ENCODE measurements at regions not wholly inside any gene's neighbourhood (a gene's known extent, or its start where the extent isn't known, plus 50 kb on each side); places are given as distances from the start of the nearest gene placed in this dataset.
"Not testable (repeated sequence)": the region's sequence is repeated elsewhere in the genome, so short reads cannot be mapped to it uniquely, and the experiment has no call there.

- Histone ChIP-seq H3K27me3 (ENCODE audit: control insufficient read depth, insufficient read depth, low read length) (no peaks in the 10 kb centered on the region), H3K27ac (ENCODE audit: low read length) (no peak overlapping the region), H3K4me3 (ENCODE audit: low read length) (no peak overlapping the region), H3K9me3 (ENCODE audit: control insufficient read depth, insufficient read depth, low read length) (peaks cover 3% of the 10 kb centered on the region), H3K4me1 (ENCODE audit: control insufficient read depth, insufficient read depth, low read length) (no peaks in the 10 kb centered on the region), H3K36me3 (ENCODE audit: control insufficient read depth, insufficient read depth, low read length) (no peaks in the 10 kb centered on the region)
- DNase-seq = no peak
- no peak overlapping the region for H3K27ac Mint-ChIP-seq
- H3K4me3 Mint-ChIP-seq = no peak overlapping the region
- H3K36me3 Mint-ChIP-seq = peaks cover 20% of the 10 kb centered on the region
- intact Hi-C loops (cut with micrococcal nuclease) = no loop called here
- peaks cover 34 to 53% of the 10 kb centered on the region in 2 donors for H3K27me3 Mint-ChIP-seq (ENCODE audit: low read depth in 2 of 2)
- ATAC-seq = no peak
- peaks cover 0 to 4% of the 10 kb centered on the region in 2 donors for H3K9me3 Mint-ChIP-seq
- TF ChIP-seq, protein P1, sequence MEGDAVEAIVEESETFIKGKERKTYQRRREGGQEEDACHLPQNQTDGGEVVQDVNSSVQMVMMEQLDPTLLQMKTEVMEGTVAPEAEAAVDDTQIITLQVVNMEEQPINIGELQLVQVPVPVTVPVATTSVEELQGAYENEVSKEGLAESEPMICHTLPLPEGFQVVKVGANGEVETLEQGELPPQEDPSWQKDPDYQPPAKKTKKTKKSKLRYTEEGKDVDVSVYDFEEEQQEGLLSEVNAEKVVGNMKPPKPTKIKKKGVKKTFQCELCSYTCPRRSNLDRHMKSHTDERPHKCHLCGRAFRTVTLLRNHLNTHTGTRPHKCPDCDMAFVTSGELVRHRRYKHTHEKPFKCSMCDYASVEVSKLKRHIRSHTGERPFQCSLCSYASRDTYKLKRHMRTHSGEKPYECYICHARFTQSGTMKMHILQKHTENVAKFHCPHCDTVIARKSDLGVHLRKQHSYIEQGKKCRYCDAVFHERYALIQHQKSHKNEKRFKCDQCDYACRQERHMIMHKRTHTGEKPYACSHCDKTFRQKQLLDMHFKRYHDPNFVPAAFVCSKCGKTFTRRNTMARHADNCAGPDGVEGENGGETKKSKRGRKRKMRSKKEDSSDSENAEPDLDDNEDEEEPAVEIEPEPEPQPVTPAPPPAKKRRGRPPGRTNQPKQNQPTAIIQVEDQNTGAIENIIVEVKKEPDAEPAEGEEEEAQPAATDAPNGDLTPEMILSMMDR (IDR thresholded peaks at IDR 0.05) = no peak
- peaks cover 8 to 9% of the 10 kb centered on the region in 2 donors for H3K4me1 Mint-ChIP-seq
Observed at GRCh38 chr21:35437941-35438340, 388.8 kb upstream of the RUNX1 start.

GRCh38 chr21:35436899-35437298 is 387.8 kb upstream of the RUNX1 start:
- Mint-ChIP-seq H3K36me3 (peaks cover 25% of the 10 kb centered on the region), H3K27ac (no peak overlapping the region), H3K4me3 (no peak overlapping the region), H3K27me3 (ENCODE audit: low read depth in 2 of 2) (peaks cover 33 to 62% of the 10 kb centered on the region in 2 donors), H3K4me1 (peaks cover 8 to 9% of the 10 kb centered on the region in 2 donors), H3K9me3 (peaks cover 2 to 5% of the 10 kb centered on the region in 2 donors)
- Histone ChIP-seq H3K4me1 (ENCODE audit: control insufficient read depth, insufficient read depth, low read length) (no peaks in the 10 kb centered on the region), H3K9me3 (ENCODE audit: control insufficient read depth, insufficient read depth, low read length) (peaks cover 8% of the 10 kb centered on the region), H3K36me3 (ENCODE audit: control insufficient read depth, insufficient read depth, low read length) (no peaks in the 10 kb centered on the region), H3K27ac (ENCODE audit: low read length) (no peak overlapping the region), H3K4me3 (ENCODE audit: low read length) (no peak overlapping the region), H3K27me3 (ENCODE audit: control insufficient read depth, insufficient read depth, low read length) (no peaks in the 10 kb centered on the region)
- intact Hi-C loops (cut with micrococcal nuclease) = no loop called here
- 80% methylated on average over 1 of the region's 1 CpG for WGBS (ENCODE audit: insufficient coverage)
- no peak for DNase-seq
- no peak for ATAC-seq
- TF ChIP-seq, protein P1 (IDR thresholded peaks at IDR 0.05) = no peak

DNA sequence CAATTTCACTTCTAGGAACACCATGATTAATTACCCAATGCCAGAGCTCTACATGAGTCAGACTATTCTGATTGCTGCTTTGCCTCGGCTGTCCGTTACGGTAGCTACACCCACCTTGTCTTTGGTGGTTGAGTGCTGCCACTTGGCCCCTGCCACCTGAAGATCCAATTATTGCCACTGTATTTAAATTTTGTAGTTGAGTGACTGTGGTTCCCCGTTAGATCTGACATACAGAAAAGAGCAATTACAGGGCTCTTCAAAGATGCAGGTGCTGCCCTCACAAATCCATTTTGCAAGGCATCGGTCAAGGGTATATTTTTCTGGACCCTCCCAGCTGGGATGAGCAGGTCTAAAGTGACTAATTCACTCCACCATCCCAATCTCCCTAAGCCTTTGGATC is 383.5 kb upstream of the RUNX1 start:
- H3K27ac ChIP-seq (ENCODE audit: low read length); ATAC-seq; H3K27ac Mint-ChIP-seq; H3K36me3 ChIP-seq (ENCODE audit: control insufficient read depth, insufficient read depth, low read length); intact Hi-C loops (cut with micrococcal nuclease); H3K4me3 Mint-ChIP-seq; H3K9me3 Mint-ChIP-seq; H3K4me1 ChIP-seq (ENCODE audit: control insufficient read depth, insufficient read depth, low read length); H3K9me3 ChIP-seq (ENCODE audit: control insufficient read depth, insufficient read depth, low read length); DNase-seq; H3K4me3 ChIP-seq (ENCODE audit: low read length): not testable (repeated sequence)
- 83% methylated on average over 5 of the region's 5 CpGs for WGBS (ENCODE audit: insufficient coverage)
- Mint-ChIP-seq H3K27me3 (ENCODE audit: low read depth in 2 of 2) (peaks cover 48 to 88% of the 10 kb centered on the region in 2 donors), H3K36me3 (peaks cover 25% of the 10 kb centered on the region), H3K4me1 (peaks cover 7 to 10% of the 10 kb centered on the region in 2 donors)
- H3K27me3 ChIP-seq (ENCODE audit: control insufficient read depth, insufficient read depth, low read length) = peaks cover 13% of the 10 kb centered on the region

DNA sequence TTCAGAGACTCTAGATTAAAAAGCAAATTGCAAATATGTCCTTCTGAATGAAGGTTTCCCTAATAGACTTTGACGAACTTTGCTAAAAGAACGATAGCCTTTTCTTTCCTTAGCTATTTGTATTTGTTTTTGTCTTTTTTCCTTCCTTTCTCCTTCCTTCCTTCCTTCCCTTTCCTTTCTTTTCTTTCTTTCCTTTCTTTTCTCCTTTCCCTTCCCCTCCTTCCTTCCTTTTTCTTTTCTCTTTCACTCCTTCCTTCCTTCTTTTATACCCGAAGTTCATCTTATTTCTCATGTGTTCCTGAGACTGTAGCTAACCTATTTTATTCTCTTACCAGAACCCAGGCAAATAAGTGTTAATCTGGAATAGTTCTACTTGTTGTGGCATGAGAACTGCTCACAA is 381.2 kb upstream of the RUNX1 start:
- Histone ChIP-seq H3K9me3 (ENCODE audit: control insufficient read depth, insufficient read depth, low read length) (peaks cover 8% of the 10 kb centered on the region), H3K4me1 (ENCODE audit: control insufficient read depth, insufficient read depth, low read length) (peaks cover 3% of the 10 kb centered on the region), H3K36me3 (ENCODE audit: control insufficient read depth, insufficient read depth, low read length) (no peaks in the 10 kb centered on the region), H3K27me3 (ENCODE audit: control insufficient read depth, insufficient read depth, low read length) (peaks cover 17% of the 10 kb centered on the region), H3K4me3 (ENCODE audit: low read length) (no peak overlapping the region), H3K27ac (ENCODE audit: low read length) (no peak overlapping the region)
- intact Hi-C loops (cut with micrococcal nuclease) = no loop called here
- no peak for DNase-seq
- Mint-ChIP-seq H3K27ac (no peak overlapping the region), H3K4me1 (peaks cover 7 to 10% of the 10 kb centered on the region in 2 donors), H3K36me3 (peaks cover 25% of the 10 kb centered on the region), H3K27me3 (ENCODE audit: low read depth in 2 of 2) (peaks cover 44 to 84% of the 10 kb centered on the region in 2 donors), H3K9me3 (peaks cover 2 to 5% of the 10 kb centered on the region in 2 donors), H3K4me3 (no peak overlapping the region)
- TF ChIP-seq, protein P1 (IDR thresholded peaks at IDR 0.05) = no peak
- ATAC-seq = no peak
- WGBS (ENCODE audit: insufficient coverage) = 100% methylated on average over 1 of the region's 3 CpGs

Measured in natural killer cell (primary cell).